Neural progenitor cell (in vitro differentiated cells): ENCODE measurements at regions not wholly inside any gene's neighbourhood (a gene's known extent, or its start where the extent isn't known, plus 50 kb on each side); places are given as distances from the start of the nearest gene placed in this dataset.

Source experiments
- CTCF ChIP-seq: fragments of 200-600 bp; sonication (generic); IDR thresholded peaks from 2 replicates; pipeline ENCODE4 v1.5.1; 2017; ENCODE audit warnings: antibody characterized with exemption, mild to moderate bottlenecking
- EZH2phosphoT487 ChIP-seq: fragments of 200-600 bp; sonication (generic); IDR thresholded peaks from 2 replicates; pipeline ENCODE4 v1.6.1; 2017; ENCODE audit warnings: antibody characterized with exemption

DNA sequence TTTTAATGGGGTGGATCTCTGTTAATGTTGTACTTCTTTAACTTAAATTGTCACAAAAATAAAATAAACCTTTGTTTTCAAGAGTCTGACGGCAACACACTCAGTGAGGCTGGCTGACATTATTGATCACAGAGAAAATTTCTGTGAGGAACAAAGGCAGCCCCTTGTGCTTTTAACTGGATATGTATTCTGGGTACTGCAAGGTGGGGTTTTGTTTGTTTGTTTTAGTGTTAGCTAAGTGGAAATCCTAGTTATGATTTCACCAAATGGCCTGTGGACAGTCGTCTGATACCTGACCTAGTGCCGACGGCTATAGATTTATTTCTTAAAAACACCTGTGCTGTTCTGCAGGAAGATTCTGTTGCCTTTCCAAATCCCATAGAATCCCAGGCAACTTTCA is 1329.5 kb upstream of the ZEB2 start:
- TF ChIP-seq CTCF (no peak), EZH2phosphoT487 (no peak)
